PC-9 (cell line): ENCODE measurements at regions not wholly inside any gene's neighbourhood (a gene's known extent, or its start where the extent isn't known, plus 50 kb on each side); places are given as distances from the start of the nearest gene placed in this dataset.

Experiments
- BruUV-seq: library from RNA; stranded (reverse); fragments of 400-500 nt; replicated peaks from 2 replicates; lab custom pipeline; 2021; lab: Mats Ljungman, UMichigan
- CTCF ChIA-PET: fragments of 300-600 bp; sonication (Branson Sonifier 250); formaldehyde crosslinking; loops from one replicate; lab custom pipeline; 2022; ENCODE audit warnings: antibody characterized with exemption; lab: Charles Lee
- POLR2A ChIA-PET: fragments of 300-600 bp; sonication (Branson Sonifier 250); formaldehyde crosslinking; loops from one replicate; lab custom pipeline; 2022; ENCODE audit warnings: antibody characterized with exemption; ENCODE audit not compliant: unreplicated experiment; lab: Charles Lee
- DNase-seq, 2 experiments: peaks; one replicate each; pipeline versions ENCODE4 v3.0.0 to v3.0.0-alpha.2; 2015 to 2022; ENCODE audit warnings: mixed read lengths in 1 of 2
- H2AFZ ChIP-seq: fragments of 200-600 bp; sonication (generic); 2 replicates; pipeline ENCODE4 v1.8.1; 2017; ENCODE audit warnings: antibody characterized with exemption
- H3F3A ChIP-seq: fragments of 200-600 bp; sonication (generic); 2 replicates; pipeline ENCODE4 v1.8.1; 2017; ENCODE audit warnings: antibody characterized with exemption, mild to moderate bottlenecking, low read depth; ENCODE audit not compliant: insufficient read depth
- H3K27ac ChIP-seq: fragments of 200-600 bp; sonication (generic); 2 replicates; pipeline ENCODE4 v1.6.1; 2016; ENCODE audit warnings: mixed run types
- H3K27me3 ChIP-seq: fragments of 200-600 bp; sonication (generic); 2 replicates; pipeline ENCODE4 v1.6.1; 2016; ENCODE audit warnings: low read depth, mixed run types; ENCODE audit not compliant: insufficient read depth
- H3K36me3 ChIP-seq: fragments of 200-600 bp; sonication (generic); 2 replicates; pipeline ENCODE4 v1.6.1; 2016; ENCODE audit warnings: low read depth, mixed run types
- H3K4me1 ChIP-seq: fragments of 200-600 bp; sonication (generic); replicated peaks from 2 replicates; pipeline ENCODE4 v1.6.1; 2016; ENCODE audit warnings: mixed run types; ENCODE audit not compliant: insufficient read depth
- H3K4me2 ChIP-seq: fragments of 200-600 bp; sonication (generic); 2 replicates; pipeline ENCODE4 v1.6.1; 2017; ENCODE audit warnings: mixed run types
- H3K4me3 ChIP-seq: fragments of 200-600 bp; sonication (generic); 2 replicates; pipeline ENCODE4 v1.6.1; 2016; ENCODE audit warnings: mixed run types
- H3K79me2 ChIP-seq: fragments of 200-600 bp; sonication (generic); 2 replicates; pipeline ENCODE4 v1.6.1; 2017; ENCODE audit warnings: low read depth, mixed run types
- H3K9me2 ChIP-seq: fragments of 200-600 bp; sonication (generic); 2 replicates; pipeline ENCODE4 v1.8.1; 2017; ENCODE audit warnings: mild to moderate bottlenecking; ENCODE audit not compliant: insufficient read depth
- H3K9me3 ChIP-seq: fragments of 200-600 bp; sonication (generic); 2 replicates; pipeline ENCODE4 v1.8.1; 2016; ENCODE audit warnings: low read depth; ENCODE audit not compliant: insufficient read depth
- H4K20me1 ChIP-seq: fragments of 200-600 bp; sonication (generic); 2 replicates; pipeline ENCODE4 v1.8.1; 2017; ENCODE audit not compliant: insufficient read depth
- EZH2 ChIP-seq: fragments of 200-600 bp; sonication (generic); IDR thresholded peaks from 2 replicates; pipeline ENCODE4 v1.8.0; 2017; ENCODE audit warnings: antibody characterized with exemption, low read depth
- intact Hi-C: fragments of 100-400 bp; cut with micrococcal nuclease; formaldehyde crosslinking; loops from one replicate; pipeline ENCODE4 v1.10.0; 2022; ENCODE audit not compliant: unreplicated experiment
- TF ChIP-seq, protein P1 (sequence below): fragments of 200-600 bp; sonication (generic); conservative IDR thresholded peaks from 2 replicates; pipeline ENCODE4 v1.6.1; 2017; ENCODE audit warnings: mixed run types, antibody characterized with exemption, mild to moderate bottlenecking, moderate library complexity

DNA sequence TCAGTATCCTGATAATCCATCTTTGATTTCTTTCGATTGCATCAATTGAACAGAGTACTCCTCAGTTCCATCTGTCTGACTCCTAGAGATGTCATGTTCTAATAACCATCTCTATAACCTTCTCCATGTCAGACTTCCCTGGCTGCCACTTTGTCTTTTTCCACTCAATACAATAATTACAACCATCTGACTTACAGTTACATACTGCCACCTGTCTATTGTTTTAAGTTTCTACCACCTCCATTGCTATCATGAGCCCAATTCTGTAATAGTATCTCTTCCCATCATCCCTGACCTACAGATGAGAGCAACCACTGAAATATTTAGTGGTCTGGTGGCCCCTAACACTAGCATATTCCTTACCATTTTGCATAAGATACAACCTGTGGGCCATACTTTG is 439.2 kb upstream of the FAM47C start:
- Histone ChIP-seq H3K27ac (no peak overlapping the region), H3K4me2 (no peak overlapping the region), H3K4me1 (no peaks in the 10 kb centered on the region), H3K27me3 (no peaks in the 10 kb centered on the region), H2AFZ (no peak overlapping the region), H3K9me3 (no peaks in the 10 kb centered on the region), H3F3A (no peaks in the 10 kb centered on the region), H3K9me2 (no peaks in the 10 kb centered on the region), H3K79me2 (no peaks in the 10 kb centered on the region), H4K20me1 (no peaks in the 10 kb centered on the region), H3K4me3 (no peak overlapping the region), H3K36me3 (no peaks in the 10 kb centered on the region)
- BruUV-seq, result no TSS peak
- ChIA-PET CTCF (no interaction called here), POLR2A (no interaction called here)
- intact Hi-C loops, result no loop called here
- TF ChIP-seq EZH2, result no peak
- TF ChIP-seq, protein P1, sequence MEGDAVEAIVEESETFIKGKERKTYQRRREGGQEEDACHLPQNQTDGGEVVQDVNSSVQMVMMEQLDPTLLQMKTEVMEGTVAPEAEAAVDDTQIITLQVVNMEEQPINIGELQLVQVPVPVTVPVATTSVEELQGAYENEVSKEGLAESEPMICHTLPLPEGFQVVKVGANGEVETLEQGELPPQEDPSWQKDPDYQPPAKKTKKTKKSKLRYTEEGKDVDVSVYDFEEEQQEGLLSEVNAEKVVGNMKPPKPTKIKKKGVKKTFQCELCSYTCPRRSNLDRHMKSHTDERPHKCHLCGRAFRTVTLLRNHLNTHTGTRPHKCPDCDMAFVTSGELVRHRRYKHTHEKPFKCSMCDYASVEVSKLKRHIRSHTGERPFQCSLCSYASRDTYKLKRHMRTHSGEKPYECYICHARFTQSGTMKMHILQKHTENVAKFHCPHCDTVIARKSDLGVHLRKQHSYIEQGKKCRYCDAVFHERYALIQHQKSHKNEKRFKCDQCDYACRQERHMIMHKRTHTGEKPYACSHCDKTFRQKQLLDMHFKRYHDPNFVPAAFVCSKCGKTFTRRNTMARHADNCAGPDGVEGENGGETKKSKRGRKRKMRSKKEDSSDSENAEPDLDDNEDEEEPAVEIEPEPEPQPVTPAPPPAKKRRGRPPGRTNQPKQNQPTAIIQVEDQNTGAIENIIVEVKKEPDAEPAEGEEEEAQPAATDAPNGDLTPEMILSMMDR, result no peak
- DNase-seq, result no peak

- no peak overlapping the region for H2AFZ ChIP-seq
- no peaks in the 10 kb centered on the region for H3K9me2 ChIP-seq
- TF ChIP-seq, protein P1, result no peak
- no peak for TF ChIP-seq EZH2
- no peak overlapping the region for H3K4me2 ChIP-seq
- ChIA-PET POLR2A (no interaction called here), CTCF (no interaction called here)
- H3K36me3 ChIP-seq, result no peaks in the 10 kb centered on the region
- DNase-seq, result no peak
- H4K20me1 ChIP-seq, result no peaks in the 10 kb centered on the region
- no peaks in the 10 kb centered on the region for H3F3A ChIP-seq
- H3K27ac ChIP-seq, result no peak overlapping the region
- intact Hi-C loops, result no loop called here
- H3K27me3 ChIP-seq, result no peaks in the 10 kb centered on the region
- H3K4me3 ChIP-seq, result no peak overlapping the region
- no peaks in the 10 kb centered on the region for H3K9me3 ChIP-seq
- H3K79me2 ChIP-seq, result no peaks in the 10 kb centered on the region
- BruUV-seq, result no TSS peak
- no peaks in the 10 kb centered on the region for H3K4me1 ChIP-seq
These were observed 434.4 kb upstream of the FAM47C start for GRCh38 chrX:36573720-36574119.

- ChIA-PET CTCF (no interaction called here), POLR2A (no interaction called here)
- Histone ChIP-seq H3K36me3 (no peaks in the 10 kb centered on the region), H3F3A (no peaks in the 10 kb centered on the region), H4K20me1 (no peaks in the 10 kb centered on the region), H2AFZ (no peak overlapping the region), H3K9me3 (no peaks in the 10 kb centered on the region), H3K27me3 (no peaks in the 10 kb centered on the region), H3K4me3 (no peak overlapping the region), H3K4me1 (no peaks in the 10 kb centered on the region), H3K27ac (no peak overlapping the region), H3K79me2 (no peaks in the 10 kb centered on the region), H3K9me2 (no peaks in the 10 kb centered on the region), H3K4me2 (no peak overlapping the region)
- TF ChIP-seq, protein P1, result no peak
- TF ChIP-seq EZH2, result no peak
- intact Hi-C loops, result no loop called here
- no TSS peak for BruUV-seq
- no peak for DNase-seq
These were observed 432.5 kb upstream of the FAM47C start for GRCh38 chrX:36575670-36576069.
